Activated naive CD8-positive, alpha-beta T cell treated with anti-CD3 and anti-CD28 coated beads, Interleukin-2, amount 10 ng/mL, durations not matched to agents 7 days and 5 days (primary cell): ENCODE measurements at regions not wholly inside any gene's neighbourhood (a gene's known extent, or its start where the extent isn't known, plus 50 kb on each side); places are given as distances from the start of the nearest gene placed in this dataset.

Experiments used
- ATAC-seq: fragments of 150-1000 bp; cut with Tn5 transposase; one replicate; pipeline ENCODE4 v1.10.0; 2021; ENCODE audit warnings: low read depth, moderate library complexity
- POLR2A ChIA-PET: fragments of 350-600 bp; sonication (Branson Sonifier 250); formaldehyde crosslinking; loops from one replicate; lab custom pipeline; 2021; ENCODE audit warnings: antibody characterized with exemption; lab: Charles Lee
- DNase-seq: peaks from one replicate; pipeline ENCODE4 v3.0.0; 2021
- H3K27ac Mint-ChIP-seq: one replicate; pipeline ENCODE4 v1.8.0; 2022; ENCODE audit warnings: mild to moderate bottlenecking, mixed read lengths
- H3K27me3 Mint-ChIP-seq: one replicate; pipeline ENCODE4 v1.8.0; 2022; ENCODE audit warnings: mild to moderate bottlenecking, moderate library complexity, mixed read lengths
- H3K36me3 Mint-ChIP-seq: one replicate; pipeline ENCODE4 v1.8.0; 2021; ENCODE audit warnings: mild to moderate bottlenecking, mixed read lengths
- H3K4me1 Mint-ChIP-seq: one replicate; pipeline ENCODE4 v1.8.0; 2021; ENCODE audit warnings: mixed read lengths
- H3K4me3 Mint-ChIP-seq: one replicate; pipeline ENCODE4 v1.8.0; 2022; ENCODE audit warnings: mild to moderate bottlenecking, moderate library complexity, mixed read lengths
- H3K9me3 Mint-ChIP-seq: one replicate; pipeline ENCODE4 v1.8.0; 2021; ENCODE audit warnings: mixed read lengths

DNA sequence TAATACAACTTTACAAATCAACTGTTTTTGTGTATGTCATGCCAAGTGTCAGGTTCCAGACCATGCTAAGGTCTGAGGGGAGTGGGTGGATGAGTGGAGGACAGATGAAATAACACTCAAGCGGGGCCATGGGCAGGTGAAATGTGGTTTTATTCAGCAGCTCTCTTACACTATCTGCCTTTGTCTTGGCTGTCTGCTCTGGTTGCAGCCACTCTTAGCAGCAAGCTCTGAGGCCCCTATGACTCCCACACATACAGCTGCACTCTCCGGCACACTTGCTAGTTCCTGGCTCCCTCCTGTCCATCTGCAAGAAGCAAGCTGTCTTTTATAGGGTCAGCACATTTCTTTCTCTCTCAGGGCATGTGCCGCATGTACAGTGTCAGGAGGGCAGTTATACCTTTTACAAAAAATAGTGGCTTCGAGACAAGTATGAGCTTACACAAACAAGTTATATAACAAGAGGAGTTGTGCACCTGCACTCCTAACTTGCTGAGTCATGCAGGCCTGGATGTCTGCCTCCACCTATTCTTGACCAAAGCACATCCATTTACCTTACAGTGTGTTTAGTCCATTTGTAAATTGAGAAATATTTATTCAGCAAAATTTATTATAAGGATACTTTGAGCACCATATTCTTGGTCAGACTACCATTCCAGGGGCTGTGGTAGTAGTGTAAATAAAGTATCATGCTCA, 683.7 kb upstream of the CBLB start:
- no peaks in the 10 kb centered on the region for H3K4me1 Mint-ChIP-seq
- H3K27me3 Mint-ChIP-seq: no peaks in the 10 kb centered on the region
- H3K9me3 Mint-ChIP-seq: peaks cover 9% of the 10 kb centered on the region
- DNase-seq (no peak), ATAC-seq (no peak)
- POLR2A ChIA-PET: no interaction called here
- no peaks in the 10 kb centered on the region for H3K36me3 Mint-ChIP-seq
- H3K4me3 Mint-ChIP-seq: no peak overlapping the region
- no peak overlapping the region for H3K27ac Mint-ChIP-seq

DNA sequence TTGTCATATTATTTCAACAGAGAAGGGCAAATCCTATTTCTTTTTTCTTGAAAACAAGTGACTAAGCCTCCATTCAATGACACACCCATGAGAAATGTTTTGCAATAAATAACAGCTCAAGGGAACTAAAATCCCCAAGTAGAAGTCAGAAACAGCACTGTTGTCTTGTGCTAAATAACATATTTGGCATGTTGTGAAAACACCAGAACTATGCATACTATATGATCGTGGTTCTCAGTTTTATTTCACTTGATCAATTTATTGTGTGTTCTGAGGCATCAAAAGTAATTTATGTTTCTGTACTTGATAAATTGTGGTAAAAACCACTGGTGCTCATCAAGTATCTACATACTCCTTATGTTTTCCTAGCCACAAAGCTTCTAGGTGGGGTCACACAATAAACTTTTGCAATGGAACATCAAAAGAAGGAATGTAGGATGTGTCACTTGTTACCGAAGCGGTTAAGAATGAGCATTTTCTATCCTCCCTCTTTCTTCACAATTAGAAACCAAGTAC, 691.7 kb upstream of the CBLB start:
- DNase-seq (no peak), ATAC-seq (no peak)
- Mint-ChIP-seq H3K27me3 (no peaks in the 10 kb centered on the region), H3K27ac (no peak overlapping the region), H3K4me3 (no peak overlapping the region), H3K36me3 (peaks cover 1% of the 10 kb centered on the region), H3K9me3 (peaks cover 4% of the 10 kb centered on the region), H3K4me1 (no peaks in the 10 kb centered on the region)
- POLR2A ChIA-PET: no interaction called here

- peaks cover under 1% of the 10 kb centered on the region for H3K9me3 Mint-ChIP-seq
- no peak overlapping the region for H3K4me3 Mint-ChIP-seq
- peaks cover 6% of the 10 kb centered on the region for H3K27me3 Mint-ChIP-seq
- peaks cover 1% of the 10 kb centered on the region for H3K36me3 Mint-ChIP-seq
- DNase-seq (no peak), ATAC-seq (no peak)
- H3K4me1 Mint-ChIP-seq: peaks cover 1% of the 10 kb centered on the region
- H3K27ac Mint-ChIP-seq: no peak overlapping the region
- POLR2A ChIA-PET: no interaction called here
Measured at GRCh38 chr3:106566277-106566676, 697.5 kb upstream of the CBLB start.

- Mint-ChIP-seq H3K36me3 (no peaks in the 10 kb centered on the region), H3K4me1 (peaks cover 1% of the 10 kb centered on the region), H3K9me3 (no peaks in the 10 kb centered on the region), H3K4me3 (no peak overlapping the region), H3K27ac (no peak overlapping the region), H3K27me3 (peaks cover 6% of the 10 kb centered on the region)
- POLR2A ChIA-PET: no interaction called here
- no peak for ATAC-seq
- no peak for DNase-seq
Measured at GRCh38 chr3:106570426-106570825, 701.6 kb upstream of the CBLB start.

DNA sequence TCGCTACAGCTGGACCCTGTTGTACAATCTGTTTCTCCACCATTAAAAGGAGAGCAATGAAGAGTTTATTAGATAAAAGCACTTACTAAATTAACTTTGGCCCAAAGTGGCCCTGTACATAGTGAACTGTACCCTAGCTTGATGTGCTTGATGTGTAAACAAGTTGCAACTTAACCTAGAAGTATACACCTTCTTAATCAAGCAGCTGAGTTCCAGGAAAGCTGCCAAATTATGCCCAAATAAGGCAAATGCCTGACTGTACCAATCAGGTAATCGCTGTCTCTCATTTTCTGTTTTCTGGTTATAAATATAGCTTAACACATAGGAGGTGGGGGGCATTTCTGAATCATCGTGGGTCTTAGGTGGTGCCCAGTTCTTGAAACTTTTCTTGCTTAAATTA, 704.8 kb upstream of the CBLB start:
- no peak overlapping the region for H3K27ac Mint-ChIP-seq
- H3K27me3 Mint-ChIP-seq: no peaks in the 10 kb centered on the region
- H3K4me3 Mint-ChIP-seq: no peak overlapping the region

GRCh38 chr3:106575029-106575428, 706.2 kb upstream of the CBLB start:
- POLR2A ChIA-PET: no interaction called here
- Mint-ChIP-seq H3K27me3 (no peaks in the 10 kb centered on the region), H3K36me3 (no peaks in the 10 kb centered on the region), H3K27ac (no peak overlapping the region), H3K4me3 (no peak overlapping the region), H3K4me1 (no peaks in the 10 kb centered on the region), H3K9me3 (no peaks in the 10 kb centered on the region)
- DNase-seq: no peak
- no peak for ATAC-seq

More for the DNA sequence above, 704.8 kb upstream of the CBLB start:
- POLR2A ChIA-PET: no interaction called here
- Mint-ChIP-seq H3K36me3 (no peaks in the 10 kb centered on the region), H3K4me1 (no peaks in the 10 kb centered on the region), H3K9me3 (no peaks in the 10 kb centered on the region)
- ATAC-seq: no peak
- no peak for DNase-seq

GRCh38 chr3:106577241-106577640, 708.4 kb upstream of the CBLB start:
- no peak overlapping the region for H3K27ac Mint-ChIP-seq
- POLR2A ChIA-PET: no interaction called here
- ATAC-seq (no peak), DNase-seq (no peak)
- no peaks in the 10 kb centered on the region for H3K4me1 Mint-ChIP-seq
- H3K27me3 Mint-ChIP-seq: no peaks in the 10 kb centered on the region
- H3K4me3 Mint-ChIP-seq: no peak overlapping the region
- H3K9me3 Mint-ChIP-seq: no peaks in the 10 kb centered on the region
- H3K36me3 Mint-ChIP-seq: no peaks in the 10 kb centered on the region

GRCh38 chr3:106578911-106579310, 710.1 kb upstream of the CBLB start:
- H3K9me3 Mint-ChIP-seq: no peaks in the 10 kb centered on the region
- ATAC-seq (no peak), DNase-seq (no peak)
- peaks cover 3% of the 10 kb centered on the region for H3K27me3 Mint-ChIP-seq
- no peak overlapping the region for H3K4me3 Mint-ChIP-seq
- POLR2A ChIA-PET: no interaction called here
- no peak overlapping the region for H3K27ac Mint-ChIP-seq
- H3K4me1 Mint-ChIP-seq: no peaks in the 10 kb centered on the region
- H3K36me3 Mint-ChIP-seq: no peaks in the 10 kb centered on the region

DNA sequence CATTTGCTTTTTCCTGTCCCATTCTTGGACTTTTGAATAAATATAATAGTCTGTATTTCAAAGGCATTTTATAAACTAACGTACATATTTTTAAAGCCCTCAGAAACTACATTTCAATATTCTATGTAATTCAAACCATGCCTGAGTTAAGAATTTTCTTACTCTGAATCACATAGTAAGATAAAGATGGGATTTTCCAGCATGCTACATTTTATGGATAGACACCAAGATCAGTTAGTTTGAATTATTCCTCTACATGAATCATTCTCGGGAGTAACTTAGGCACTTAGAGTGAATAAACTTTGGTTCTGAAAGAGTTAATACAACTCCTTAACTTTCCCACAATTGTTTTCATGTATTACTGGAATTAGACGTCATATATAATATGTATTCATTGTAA, 713.3 kb upstream of the CBLB start:
- DNase-seq (no peak), ATAC-seq (no peak)
- Mint-ChIP-seq H3K9me3 (no peaks in the 10 kb centered on the region), H3K27me3 (peaks cover 7% of the 10 kb centered on the region), H3K36me3 (no peaks in the 10 kb centered on the region), H3K4me1 (no peaks in the 10 kb centered on the region), H3K4me3 (no peak overlapping the region), H3K27ac (no peak overlapping the region)
- POLR2A ChIA-PET: no interaction called here

GRCh38 chr3:106587551-106587950, 718.7 kb upstream of the CBLB start:
- H3K9me3 Mint-ChIP-seq: no peaks in the 10 kb centered on the region
- H3K4me3 Mint-ChIP-seq: no peak overlapping the region
- no peaks in the 10 kb centered on the region for H3K36me3 Mint-ChIP-seq
- POLR2A ChIA-PET: no interaction called here
- H3K4me1 Mint-ChIP-seq: no peaks in the 10 kb centered on the region
- H3K27me3 Mint-ChIP-seq: peaks cover 7% of the 10 kb centered on the region
- no peak overlapping the region for H3K27ac Mint-ChIP-seq
- DNase-seq (no peak), ATAC-seq (no peak)

GRCh38 chr3:106588739-106589138, 719.9 kb upstream of the CBLB start:
- no peaks in the 10 kb centered on the region for H3K36me3 Mint-ChIP-seq
- no peak overlapping the region for H3K27ac Mint-ChIP-seq
- no peaks in the 10 kb centered on the region for H3K4me1 Mint-ChIP-seq
- peaks cover under 1% of the 10 kb centered on the region for H3K9me3 Mint-ChIP-seq
- peaks cover 4% of the 10 kb centered on the region for H3K27me3 Mint-ChIP-seq
- H3K4me3 Mint-ChIP-seq: no peak overlapping the region
- ATAC-seq: no peak
- no peak for DNase-seq
- POLR2A ChIA-PET: no interaction called here

- Mint-ChIP-seq H3K36me3 (no peaks in the 10 kb centered on the region), H3K27ac (no peak overlapping the region), H3K9me3 (peaks cover 2% of the 10 kb centered on the region), H3K27me3 (peaks cover 2% of the 10 kb centered on the region), H3K4me3 (no peak overlapping the region), H3K4me1 (no peaks in the 10 kb centered on the region)
- DNase-seq (no peak), ATAC-seq (no peak)
- POLR2A ChIA-PET: no interaction called here
Measured at GRCh38 chr3:106589311-106589942, 720.6 kb upstream of the CBLB start.

GRCh38 chr3:106590216-106590615, 721.4 kb upstream of the CBLB start:
- Mint-ChIP-seq H3K4me1 (no peaks in the 10 kb centered on the region), H3K9me3 (peaks cover 2% of the 10 kb centered on the region), H3K4me3 (no peak overlapping the region), H3K27ac (no peak overlapping the region), H3K36me3 (no peaks in the 10 kb centered on the region), H3K27me3 (no peaks in the 10 kb centered on the region)
- POLR2A ChIA-PET: no interaction called here
- ATAC-seq (no peak), DNase-seq (no peak)

DNA sequence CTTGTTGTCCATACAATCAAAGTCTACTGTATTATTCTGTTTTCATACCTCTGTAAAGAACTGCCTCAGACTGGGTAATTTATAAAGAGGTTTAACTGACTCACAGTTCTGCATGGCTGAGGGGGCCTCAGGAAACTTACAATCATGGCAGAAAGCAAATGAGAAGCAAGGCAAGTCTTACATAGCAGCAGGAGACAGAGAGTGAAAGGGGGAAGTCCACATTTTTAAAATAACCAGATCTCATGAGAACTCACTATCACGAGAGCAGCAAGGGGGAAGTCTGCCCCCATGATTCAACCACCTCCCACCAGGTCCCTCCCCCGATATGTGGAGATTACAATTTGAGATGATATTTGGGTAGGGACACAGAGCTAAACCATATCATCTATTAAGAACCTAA, 724.6 kb upstream of the CBLB start:
- H3K9me3 Mint-ChIP-seq: peaks cover 5% of the 10 kb centered on the region
- no peak overlapping the region for H3K4me3 Mint-ChIP-seq
- no peaks in the 10 kb centered on the region for H3K27me3 Mint-ChIP-seq
- H3K36me3 Mint-ChIP-seq: peaks cover 1% of the 10 kb centered on the region
- no peaks in the 10 kb centered on the region for H3K4me1 Mint-ChIP-seq
- no peak overlapping the region for H3K27ac Mint-ChIP-seq
- POLR2A ChIA-PET: no interaction called here
- DNase-seq (no peak), ATAC-seq (no peak)
